ENCODE measurements at regions not wholly inside any gene's neighbourhood (a gene's known extent, or its start where the extent isn't known, plus 50 kb on each side); places are given as distances from the start of the nearest gene placed in this dataset.

DNA sequence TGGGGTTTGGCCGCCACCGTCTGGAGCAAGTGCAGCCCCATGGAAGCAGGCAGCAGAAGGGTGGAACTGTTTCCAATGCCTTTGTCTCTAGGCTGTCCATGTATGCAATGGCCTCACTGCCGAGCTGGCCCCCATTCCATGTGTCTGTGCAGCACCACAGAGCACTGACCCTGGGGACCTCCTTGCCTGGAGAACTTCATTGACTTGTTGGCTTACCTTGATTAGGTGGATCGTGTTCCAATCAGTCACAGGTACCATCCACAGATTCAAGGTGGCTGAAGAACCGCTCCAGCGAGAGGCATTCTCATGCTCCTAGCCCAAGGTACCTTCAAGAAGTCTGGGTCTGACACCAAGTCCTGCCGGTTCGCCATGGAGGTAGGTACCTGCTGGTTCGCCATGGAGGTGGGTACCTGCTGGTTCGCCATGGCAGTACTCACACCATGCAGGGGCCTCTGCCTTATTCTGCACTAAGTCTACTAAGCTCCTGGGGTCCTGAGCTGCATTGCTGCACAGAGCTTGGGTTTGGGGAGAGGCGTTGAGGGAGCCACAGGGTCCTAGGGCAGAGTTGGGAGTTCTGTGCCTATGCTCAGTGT is 358.3 kb upstream of the IRX1 start:
- H4K20me1 ChIP-seq (ENCODE audit: insufficient read depth) = no peaks in the 10 kb centered on the region
- BruUV-seq (replicated peaks) = no TSS peak
- peaks cover 35% of the 10 kb centered on the region for H3K27me3 ChIP-seq (ENCODE audit: insufficient read depth, low read depth)
- no peak overlapping the region for H3K4me2 ChIP-seq
- no peak for DNase-seq
- no peaks in the 10 kb centered on the region for H3K36me3 ChIP-seq (ENCODE audit: low read depth)
- H3K9me2 ChIP-seq (ENCODE audit: insufficient read depth) = no peaks in the 10 kb centered on the region
- no peak overlapping the region for H2AFZ ChIP-seq
- H3K9me3 ChIP-seq (ENCODE audit: insufficient read depth, low read depth) = no peaks in the 10 kb centered on the region
- ChIA-PET POLR2A (ENCODE audit: unreplicated experiment) (no interaction called here), CTCF (no interaction called here)
- intact Hi-C loops (cut with micrococcal nuclease; ENCODE audit: unreplicated experiment) = no loop called here
- H3K4me1 ChIP-seq (replicated peaks; ENCODE audit: insufficient read depth) = no peaks in the 10 kb centered on the region
- no peak for TF ChIP-seq EZH2 (IDR thresholded peaks at IDR 0.05; ENCODE audit: low read depth)
- TF ChIP-seq, protein P1, sequence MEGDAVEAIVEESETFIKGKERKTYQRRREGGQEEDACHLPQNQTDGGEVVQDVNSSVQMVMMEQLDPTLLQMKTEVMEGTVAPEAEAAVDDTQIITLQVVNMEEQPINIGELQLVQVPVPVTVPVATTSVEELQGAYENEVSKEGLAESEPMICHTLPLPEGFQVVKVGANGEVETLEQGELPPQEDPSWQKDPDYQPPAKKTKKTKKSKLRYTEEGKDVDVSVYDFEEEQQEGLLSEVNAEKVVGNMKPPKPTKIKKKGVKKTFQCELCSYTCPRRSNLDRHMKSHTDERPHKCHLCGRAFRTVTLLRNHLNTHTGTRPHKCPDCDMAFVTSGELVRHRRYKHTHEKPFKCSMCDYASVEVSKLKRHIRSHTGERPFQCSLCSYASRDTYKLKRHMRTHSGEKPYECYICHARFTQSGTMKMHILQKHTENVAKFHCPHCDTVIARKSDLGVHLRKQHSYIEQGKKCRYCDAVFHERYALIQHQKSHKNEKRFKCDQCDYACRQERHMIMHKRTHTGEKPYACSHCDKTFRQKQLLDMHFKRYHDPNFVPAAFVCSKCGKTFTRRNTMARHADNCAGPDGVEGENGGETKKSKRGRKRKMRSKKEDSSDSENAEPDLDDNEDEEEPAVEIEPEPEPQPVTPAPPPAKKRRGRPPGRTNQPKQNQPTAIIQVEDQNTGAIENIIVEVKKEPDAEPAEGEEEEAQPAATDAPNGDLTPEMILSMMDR (conservative IDR thresholded peaks at IDR 0.05) = no peak
- no peaks in the 10 kb centered on the region for H3F3A ChIP-seq (ENCODE audit: insufficient read depth, low read depth)
- H3K79me2 ChIP-seq (ENCODE audit: low read depth) = no peaks in the 10 kb centered on the region
- no peak overlapping the region for H3K27ac ChIP-seq
- H3K4me3 ChIP-seq = no peak overlapping the region

DNA sequence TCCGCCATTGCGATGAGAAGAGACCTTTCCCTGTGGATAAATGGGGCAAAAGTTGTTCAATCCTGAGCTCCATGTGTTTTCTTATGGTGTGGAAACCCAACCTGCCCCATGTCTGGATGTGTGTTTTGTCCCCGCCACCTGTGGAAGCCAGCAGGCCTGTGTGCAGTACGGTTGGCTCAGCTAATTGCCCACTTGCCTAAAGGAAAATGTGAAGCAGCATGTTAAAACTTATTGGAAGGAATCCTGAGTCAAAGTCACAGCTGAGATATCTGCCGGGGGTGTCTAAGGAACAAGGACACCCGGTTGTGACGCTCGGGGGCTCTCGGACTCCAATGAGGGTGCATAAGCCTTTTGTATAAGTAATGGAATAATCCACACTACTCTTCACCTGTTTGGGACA is 361.1 kb upstream of the IRX1 start:
- intact Hi-C loops (cut with micrococcal nuclease; ENCODE audit: unreplicated experiment) = no loop called here
- Histone ChIP-seq H3K4me1 (replicated peaks; ENCODE audit: insufficient read depth) (no peaks in the 10 kb centered on the region), H3K4me2 (no peak overlapping the region), H3K36me3 (ENCODE audit: low read depth) (no peaks in the 10 kb centered on the region), H3K79me2 (ENCODE audit: low read depth) (no peaks in the 10 kb centered on the region), H3K9me2 (ENCODE audit: insufficient read depth) (no peaks in the 10 kb centered on the region), H4K20me1 (ENCODE audit: insufficient read depth) (no peaks in the 10 kb centered on the region), H3K4me3 (no peak overlapping the region), H2AFZ (no peak overlapping the region), H3K27me3 (ENCODE audit: insufficient read depth, low read depth) (peaks cover 60% of the 10 kb centered on the region), H3K9me3 (ENCODE audit: insufficient read depth, low read depth) (no peaks in the 10 kb centered on the region), H3F3A (ENCODE audit: insufficient read depth, low read depth) (no peaks in the 10 kb centered on the region), H3K27ac (no peak overlapping the region)
- DNase-seq = no peak
- ChIA-PET CTCF (no interaction called here), POLR2A (ENCODE audit: unreplicated experiment) (no interaction called here)
- BruUV-seq (replicated peaks) = no TSS peak
- TF ChIP-seq, protein P1 (conservative IDR thresholded peaks at IDR 0.05) = no peak
- TF ChIP-seq EZH2 (IDR thresholded peaks at IDR 0.05; ENCODE audit: low read depth) = no peak

DNA sequence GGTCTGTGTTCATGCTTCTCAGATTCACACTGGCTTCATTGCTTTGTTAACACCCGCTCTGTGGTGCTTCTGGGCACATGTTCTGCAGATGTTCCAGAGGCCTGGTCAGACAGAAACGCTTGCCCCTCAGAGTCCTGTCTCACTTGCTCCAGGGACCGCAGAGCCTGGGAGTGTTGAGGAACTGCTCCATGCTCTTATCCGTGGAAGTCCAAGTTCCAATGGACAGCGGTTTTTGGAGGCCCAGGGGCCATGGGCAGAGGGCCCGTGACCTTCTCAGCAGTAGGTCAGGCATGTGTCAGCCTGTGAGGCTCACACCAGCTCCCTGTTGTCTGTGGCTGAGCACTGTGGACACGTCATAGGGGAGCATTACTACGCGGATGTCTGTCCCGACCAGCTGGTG is 364.7 kb upstream of the IRX1 start:
- intact Hi-C loops (cut with micrococcal nuclease; ENCODE audit: unreplicated experiment) = no loop called here
- TF ChIP-seq EZH2 (IDR thresholded peaks at IDR 0.05; ENCODE audit: low read depth) = no peak
- TF ChIP-seq, protein P1 (conservative IDR thresholded peaks at IDR 0.05) = no peak
- Histone ChIP-seq H3K4me2 (no peak overlapping the region), H3K9me2 (ENCODE audit: insufficient read depth) (no peaks in the 10 kb centered on the region), H3K4me1 (replicated peaks; ENCODE audit: insufficient read depth) (no peaks in the 10 kb centered on the region), H3K9me3 (ENCODE audit: insufficient read depth, low read depth) (no peaks in the 10 kb centered on the region), H3F3A (ENCODE audit: insufficient read depth, low read depth) (no peaks in the 10 kb centered on the region), H3K27ac (no peak overlapping the region), H3K36me3 (ENCODE audit: low read depth) (no peaks in the 10 kb centered on the region), H3K27me3 (ENCODE audit: insufficient read depth, low read depth) (peaks cover 65% of the 10 kb centered on the region), H3K79me2 (ENCODE audit: low read depth) (no peaks in the 10 kb centered on the region), H4K20me1 (ENCODE audit: insufficient read depth) (peaks cover 4% of the 10 kb centered on the region; the same call in 1 of the 2 replicates), H3K4me3 (no peak overlapping the region), H2AFZ (no peak overlapping the region)
- ChIA-PET CTCF (interaction anchor here (0.7 kb wide), 1 partner anchor 1287 kb away, joined by 4 read pairs; no protein-coding TSS in a partner anchor), POLR2A (ENCODE audit: unreplicated experiment) (no interaction called here)
- BruUV-seq (replicated peaks) = no TSS peak
- no peak for DNase-seq
